Stimulated activated CD4-positive, alpha-beta T cell treated with anti-CD3 and anti-CD28 coated beads, TNF-alpha, amount 100 ng/mL, for 4 hours (primary cell): ENCODE measurements at regions not wholly inside any gene's neighbourhood (a gene's known extent, or its start where the extent isn't known, plus 50 kb on each side); places are given as distances from the start of the nearest gene placed in this dataset.
"Not testable (repeated sequence)": the region's sequence is repeated elsewhere in the genome, so short reads cannot be mapped to it uniquely, and the experiment has no call there.

Source experiments
- DNase-seq, 3 experiments: peaks; one replicate each; pipeline ENCODE4 v3.0.0-alpha.2; 2020; ENCODE audit warnings: low read depth in 3 of 3

GRCh38 chr21:35571910-35572309 is 488.4 kb downstream of the SETD4 start:
- no peak for DNase-seq

DNA sequence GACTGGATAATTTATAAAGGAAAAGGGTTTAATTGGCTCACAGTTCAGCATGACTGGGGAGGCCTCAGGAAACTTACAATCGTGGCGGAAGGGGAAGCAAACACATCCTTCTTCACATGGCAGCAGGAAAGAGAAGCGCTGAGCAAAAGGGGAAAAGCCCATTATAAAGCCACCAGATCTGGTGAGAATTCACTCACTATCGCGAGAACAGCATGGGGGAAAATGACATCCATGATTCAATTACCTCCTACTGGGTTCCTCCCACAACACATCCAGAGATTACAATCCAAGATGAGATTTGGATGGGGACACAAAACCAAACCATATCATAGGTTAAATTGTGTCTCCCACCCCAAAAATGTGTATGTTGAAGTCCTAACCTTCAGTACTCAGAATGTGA is 491.7 kb downstream of the SETD4 start:
- no peak for DNase-seq

DNA sequence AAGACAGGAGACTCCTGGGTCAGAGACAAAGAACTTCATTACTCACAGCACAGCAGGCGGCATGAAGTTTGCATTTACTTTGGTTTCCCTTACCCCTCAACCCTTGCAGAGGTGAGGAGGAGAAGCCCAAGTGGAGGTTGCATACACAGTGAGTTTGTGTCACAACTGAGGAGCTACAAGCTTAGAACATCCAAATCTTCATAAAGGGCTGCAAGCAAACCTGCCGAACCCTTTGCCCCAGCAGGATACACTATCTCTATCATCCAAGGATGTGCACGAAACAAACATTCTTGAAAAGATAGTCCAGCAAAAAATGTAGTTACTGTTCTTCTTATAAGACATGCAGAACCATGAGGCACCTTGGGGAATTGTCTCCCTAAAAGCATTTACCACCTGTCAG is 493.5 kb downstream of the SETD4 start:
- DNase-seq: no peak

GRCh38 chr21:35565204-35565611 is 495.1 kb downstream of the SETD4 start:
- DNase-seq: no peak

DNA sequence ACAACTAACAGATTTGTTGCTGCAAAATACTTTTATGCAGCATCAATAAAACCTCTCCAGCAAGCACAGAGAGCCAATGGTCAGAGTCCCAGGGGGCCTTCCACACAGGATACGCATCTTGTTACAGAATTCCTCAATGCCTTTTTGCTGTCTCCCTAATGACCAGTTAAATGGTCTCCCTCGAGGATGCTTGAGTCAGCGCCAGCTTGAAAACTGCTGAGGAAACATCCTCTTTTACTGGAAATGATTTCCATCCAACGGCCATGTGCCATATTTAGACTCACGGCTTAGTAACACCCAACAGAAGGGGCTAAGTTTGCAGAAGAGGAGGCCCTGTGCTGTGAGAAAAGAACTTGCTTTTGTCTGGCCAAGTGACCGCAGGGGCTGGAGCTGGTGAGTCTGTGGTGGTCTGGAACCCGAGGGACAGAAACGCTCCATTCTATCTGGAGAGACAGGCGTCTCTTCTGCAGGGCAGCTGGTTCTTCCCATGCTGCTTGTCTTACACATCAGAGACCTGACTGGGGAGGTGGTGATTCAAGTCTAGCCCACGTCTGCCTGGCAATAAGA is 496.4 kb downstream of the SETD4 start:
- no peak for DNase-seq

DNA sequence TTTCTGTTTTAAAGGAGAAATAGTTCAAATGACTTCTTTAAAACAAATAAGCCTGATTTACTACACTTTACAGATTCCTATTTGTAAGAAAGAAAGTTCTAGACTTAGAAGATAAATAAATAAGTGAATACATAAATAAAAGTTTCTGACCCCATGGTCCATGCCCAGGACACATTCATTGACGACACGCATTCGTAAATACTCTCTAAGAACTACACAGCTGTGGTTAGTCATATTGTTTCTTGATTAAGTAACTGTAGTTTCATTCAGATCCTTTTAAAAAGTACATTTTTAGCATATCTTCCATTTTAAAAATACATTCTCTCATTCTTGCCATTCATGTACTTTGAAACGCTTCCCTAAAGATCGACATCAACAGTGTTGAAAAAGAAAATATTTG is 497.4 kb downstream of the SETD4 start:
- no peak for DNase-seq

GRCh38 chr21:35561116-35561515 is 499.2 kb downstream of the SETD4 start:
- DNase-seq: no peak

GRCh38 chr21:35559829-35560225 is 500.5 kb downstream of the SETD4 start:
- no peak for DNase-seq

- DNase-seq: no peak
These were observed 501.0 kb downstream of the SETD4 start for GRCh38 chr21:35559128-35559828.

DNA sequence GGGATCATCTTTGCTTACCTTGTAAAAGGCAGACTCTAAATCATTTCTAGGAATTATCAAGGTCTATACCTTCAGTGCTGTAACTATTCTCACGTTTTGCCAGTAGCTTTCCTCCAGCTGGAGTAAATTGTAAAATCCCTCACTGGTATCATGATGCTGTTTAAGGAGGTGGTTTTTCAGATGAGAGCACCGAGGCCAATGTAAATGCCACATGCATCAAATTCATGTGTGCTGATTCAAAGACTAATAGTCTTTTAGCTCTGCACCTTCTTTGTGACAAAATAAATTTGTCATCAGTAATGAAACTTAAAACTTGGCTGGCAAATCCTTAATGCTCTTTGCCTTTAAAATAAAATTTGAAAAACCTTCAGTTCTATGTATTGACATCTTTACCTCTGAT is 503.8 kb downstream of the SETD4 start:
- no peak for DNase-seq

DNA sequence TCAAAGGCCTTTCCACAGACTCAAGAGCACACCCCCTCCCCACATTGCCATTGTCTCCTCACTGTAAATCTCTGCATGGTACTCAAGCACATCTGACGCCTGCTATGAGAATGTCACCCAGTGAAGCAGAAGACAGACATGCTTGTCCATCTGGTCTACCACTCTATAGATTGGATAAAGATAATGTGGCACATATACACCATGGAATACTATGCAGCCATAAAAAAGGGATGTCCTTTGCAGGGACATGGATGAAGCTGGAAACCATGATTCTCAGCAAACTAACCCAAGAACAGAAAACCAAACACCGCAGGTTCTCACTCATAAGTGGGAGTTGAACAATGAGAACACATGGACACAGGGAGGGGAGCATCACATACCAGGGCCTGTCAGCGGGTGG is 503.4 kb upstream of the RUNX1 start:
- DNase-seq: not testable (repeated sequence)

GRCh38 chr21:35548904-35549615 is 500.0 kb upstream of the RUNX1 start:
- no peak for DNase-seq

GRCh38 chr21:35547946-35548774 is 499.1 kb upstream of the RUNX1 start:
- DNase-seq: no peak

DNA sequence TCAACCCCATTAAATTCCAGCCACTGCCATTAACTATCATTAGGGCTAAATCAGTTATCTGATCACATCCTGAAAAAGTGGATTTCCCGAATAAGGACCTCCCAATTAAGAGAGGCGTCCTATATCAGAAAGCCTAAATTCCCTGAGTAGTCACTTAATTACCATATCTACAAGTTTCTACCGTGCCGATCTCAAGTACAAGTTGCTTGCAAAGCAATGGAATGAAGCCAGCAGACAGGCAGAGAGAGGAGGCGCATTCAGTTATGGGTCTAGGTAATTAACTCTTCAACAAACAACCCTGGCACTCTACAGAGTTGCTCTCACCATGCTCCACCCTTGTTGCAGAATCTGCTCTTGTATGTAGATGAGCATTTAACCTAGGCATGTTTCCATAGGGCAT is 494.6 kb upstream of the RUNX1 start:
- DNase-seq: no peak

DNA sequence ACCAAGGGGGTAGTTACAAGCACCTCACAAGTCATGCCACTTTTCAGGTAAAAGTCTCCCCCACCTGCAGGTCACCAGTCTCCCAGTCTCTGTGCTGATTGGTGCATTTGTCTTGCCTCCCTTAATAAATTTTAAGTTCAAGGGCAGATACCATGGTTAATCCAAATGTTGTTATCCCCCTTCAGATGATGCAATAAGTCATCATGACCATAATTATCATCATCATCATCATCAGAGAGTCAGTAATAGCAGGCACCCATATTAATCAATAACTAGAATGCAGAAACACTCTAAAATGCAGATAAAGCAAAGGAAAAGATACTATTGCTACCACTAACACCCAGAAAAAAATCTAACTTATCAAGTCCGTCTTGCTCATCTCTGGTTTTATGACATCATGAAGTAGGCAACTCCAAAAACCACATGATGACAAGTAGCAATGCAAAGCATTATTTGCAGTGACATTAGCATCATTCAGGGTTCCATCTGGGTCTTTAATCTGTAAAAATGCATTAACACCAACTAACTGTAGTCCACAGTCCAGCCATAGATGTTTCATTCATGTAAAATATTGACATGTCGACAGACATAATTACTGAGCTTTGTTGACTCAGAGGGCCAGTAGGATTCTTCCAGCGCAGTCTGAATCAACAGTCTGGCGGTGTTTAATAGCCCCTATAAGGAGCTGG is 492.0 kb upstream of the RUNX1 start:
- DNase-seq: no peak

- no peak for DNase-seq
These were observed 489.3 kb upstream of the RUNX1 start for GRCh38 chr21:35538386-35538785.

DNA sequence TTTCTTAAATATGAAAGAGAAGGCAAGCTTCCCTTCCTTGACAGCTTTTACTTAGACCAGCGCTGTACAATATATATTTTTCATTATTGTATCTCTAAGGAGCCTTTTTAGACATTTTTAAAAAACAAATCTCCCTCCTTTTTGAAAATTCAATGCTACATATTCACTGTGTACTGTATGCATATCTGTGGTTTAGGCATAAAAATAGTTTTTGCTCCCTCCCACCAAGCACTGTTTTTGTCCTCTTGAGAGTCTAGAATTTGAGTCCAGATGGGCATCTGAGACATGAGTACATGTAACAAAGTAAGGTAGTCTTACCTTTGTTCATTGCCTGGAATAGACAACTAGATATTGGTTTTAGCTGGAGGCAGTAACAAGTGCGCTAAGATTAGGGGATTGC is 488.5 kb upstream of the RUNX1 start:
- no peak for DNase-seq

GRCh38 chr21:35533893-35534292 is 484.8 kb upstream of the RUNX1 start:
- DNase-seq: no peak

- DNase-seq: no peak
These were observed 481.7 kb upstream of the RUNX1 start for GRCh38 chr21:35530766-35531165.

GRCh38 chr21:35529171-35529863 is 480.2 kb upstream of the RUNX1 start:
- DNase-seq: no peak
